ENCODE measurements at regions not wholly inside any gene's neighbourhood (a gene's known extent, or its start where the extent isn't known, plus 50 kb on each side); places are given as distances from the start of the nearest gene placed in this dataset.

DNA sequence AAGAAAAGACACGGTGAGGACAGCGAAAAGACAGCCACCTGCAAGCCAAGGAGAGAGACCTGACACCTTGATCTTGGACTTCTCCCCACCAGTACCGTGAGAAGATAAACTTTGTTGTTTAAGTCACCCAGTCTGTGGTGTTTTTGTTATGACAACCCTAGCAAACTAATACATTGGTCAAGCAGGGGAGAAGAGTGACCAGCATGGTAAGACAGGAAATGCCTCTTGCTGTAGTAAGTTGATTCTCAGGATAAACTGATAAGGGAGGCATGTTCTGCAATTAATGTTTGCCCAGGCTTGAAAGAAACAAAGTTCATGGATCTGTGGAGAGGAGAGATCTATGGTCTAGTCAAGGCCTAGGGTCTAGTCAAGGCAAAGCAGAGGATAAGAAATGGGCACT, 801.2 kb downstream of the MAT2B start (continued):
- no peak for TF ChIP-seq PRDM15 (CRISPR knock-in tag; IDR thresholded peaks at IDR 0.05)
- TF ChIP-seq ESRRA (CRISPR knock-in tag; IDR thresholded peaks at IDR 0.05; ENCODE audit: borderline replicate concordance) = no peak
- TF ChIP-seq, protein P1, sequence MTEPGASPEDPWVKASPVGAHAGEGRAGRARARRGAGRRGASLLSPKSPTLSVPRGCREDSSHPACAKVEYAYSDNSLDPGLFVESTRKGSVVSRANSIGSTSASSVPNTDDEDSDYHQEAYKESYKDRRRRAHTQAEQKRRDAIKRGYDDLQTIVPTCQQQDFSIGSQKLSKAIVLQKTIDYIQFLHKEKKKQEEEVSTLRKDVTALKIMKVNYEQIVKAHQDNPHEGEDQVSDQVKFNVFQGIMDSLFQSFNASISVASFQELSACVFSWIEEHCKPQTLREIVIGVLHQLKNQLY (CRISPR knock-in tag; IDR thresholded peaks at IDR 0.05) = no peak
- TF ChIP-seq JAZF1 (CRISPR knock-in tag; IDR thresholded peaks at IDR 0.05) = no peak
- no peak for TF ChIP-seq TEAD4 (CRISPR knock-in tag; IDR thresholded peaks at IDR 0.05)
- no peak for TF ChIP-seq STAT6 (CRISPR knock-in tag; conservative IDR thresholded peaks at IDR 0.05; ENCODE audit: low read depth)
- TF ChIP-seq KAT7 (CRISPR knock-in tag; IDR thresholded peaks at IDR 0.05; ENCODE audit: borderline replicate concordance) = no peak
- TF ChIP-seq, protein P2, sequence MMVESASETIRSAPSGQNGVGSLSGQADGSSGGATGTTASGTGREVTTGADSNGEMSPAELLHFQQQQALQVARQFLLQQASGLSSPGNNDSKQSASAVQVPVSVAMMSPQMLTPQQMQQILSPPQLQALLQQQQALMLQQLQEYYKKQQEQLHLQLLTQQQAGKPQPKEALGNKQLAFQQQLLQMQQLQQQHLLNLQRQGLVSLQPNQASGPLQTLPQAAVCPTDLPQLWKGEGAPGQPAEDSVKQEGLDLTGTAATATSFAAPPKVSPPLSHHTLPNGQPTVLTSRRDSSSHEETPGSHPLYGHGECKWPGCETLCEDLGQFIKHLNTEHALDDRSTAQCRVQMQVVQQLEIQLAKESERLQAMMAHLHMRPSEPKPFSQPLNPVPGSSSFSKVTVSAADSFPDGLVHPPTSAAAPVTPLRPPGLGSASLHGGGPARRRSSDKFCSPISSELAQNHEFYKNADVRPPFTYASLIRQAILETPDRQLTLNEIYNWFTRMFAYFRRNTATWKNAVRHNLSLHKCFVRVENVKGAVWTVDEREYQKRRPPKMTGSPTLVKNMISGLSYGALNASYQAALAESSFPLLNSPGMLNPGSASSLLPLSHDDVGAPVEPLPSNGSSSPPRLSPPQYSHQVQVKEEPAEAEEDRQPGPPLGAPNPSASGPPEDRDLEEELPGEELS (CRISPR knock-in tag; IDR thresholded peaks at IDR 0.05) = no peak
- TF ChIP-seq, protein P3, sequence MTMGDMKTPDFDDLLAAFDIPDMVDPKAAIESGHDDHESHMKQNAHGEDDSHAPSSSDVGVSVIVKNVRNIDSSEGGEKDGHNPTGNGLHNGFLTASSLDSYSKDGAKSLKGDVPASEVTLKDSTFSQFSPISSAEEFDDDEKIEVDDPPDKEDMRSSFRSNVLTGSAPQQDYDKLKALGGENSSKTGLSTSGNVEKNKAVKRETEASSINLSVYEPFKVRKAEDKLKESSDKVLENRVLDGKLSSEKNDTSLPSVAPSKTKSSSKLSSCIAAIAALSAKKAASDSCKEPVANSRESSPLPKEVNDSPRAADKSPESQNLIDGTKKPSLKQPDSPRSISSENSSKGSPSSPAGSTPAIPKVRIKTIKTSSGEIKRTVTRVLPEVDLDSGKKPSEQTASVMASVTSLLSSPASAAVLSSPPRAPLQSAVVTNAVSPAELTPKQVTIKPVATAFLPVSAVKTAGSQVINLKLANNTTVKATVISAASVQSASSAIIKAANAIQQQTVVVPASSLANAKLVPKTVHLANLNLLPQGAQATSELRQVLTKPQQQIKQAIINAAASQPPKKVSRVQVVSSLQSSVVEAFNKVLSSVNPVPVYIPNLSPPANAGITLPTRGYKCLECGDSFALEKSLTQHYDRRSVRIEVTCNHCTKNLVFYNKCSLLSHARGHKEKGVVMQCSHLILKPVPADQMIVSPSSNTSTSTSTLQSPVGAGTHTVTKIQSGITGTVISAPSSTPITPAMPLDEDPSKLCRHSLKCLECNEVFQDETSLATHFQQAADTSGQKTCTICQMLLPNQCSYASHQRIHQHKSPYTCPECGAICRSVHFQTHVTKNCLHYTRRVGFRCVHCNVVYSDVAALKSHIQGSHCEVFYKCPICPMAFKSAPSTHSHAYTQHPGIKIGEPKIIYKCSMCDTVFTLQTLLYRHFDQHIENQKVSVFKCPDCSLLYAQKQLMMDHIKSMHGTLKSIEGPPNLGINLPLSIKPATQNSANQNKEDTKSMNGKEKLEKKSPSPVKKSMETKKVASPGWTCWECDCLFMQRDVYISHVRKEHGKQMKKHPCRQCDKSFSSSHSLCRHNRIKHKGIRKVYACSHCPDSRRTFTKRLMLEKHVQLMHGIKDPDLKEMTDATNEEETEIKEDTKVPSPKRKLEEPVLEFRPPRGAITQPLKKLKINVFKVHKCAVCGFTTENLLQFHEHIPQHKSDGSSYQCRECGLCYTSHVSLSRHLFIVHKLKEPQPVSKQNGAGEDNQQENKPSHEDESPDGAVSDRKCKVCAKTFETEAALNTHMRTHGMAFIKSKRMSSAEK (CRISPR knock-in tag; IDR thresholded peaks at IDR 0.05; ENCODE audit: borderline replicate concordance) = no peak
- TF ChIP-seq TEAD1 (CRISPR knock-in tag; IDR thresholded peaks at IDR 0.05) = no peak
- TF ChIP-seq ATF1 (CRISPR knock-in tag; IDR thresholded peaks at IDR 0.05) = no peak
- no peak for TF ChIP-seq AFF4 (CRISPR knock-in tag; IDR thresholded peaks at IDR 0.05; ENCODE audit: borderline replicate concordance)
